Activated B cell treated with CpG ODN at 0.5 μM for 24 hours (primary cell): ENCODE measurements at regions not wholly inside any gene's neighbourhood (a gene's known extent, or its start where the extent isn't known, plus 50 kb on each side); places are given as distances from the start of the nearest gene placed in this dataset.
"Not testable (repeated sequence)": the region's sequence is repeated elsewhere in the genome, so short reads cannot be mapped to it uniquely, and the experiment has no call there.

Experiments used
- ATAC-seq: fragments of 200-7000 bp; cut with Tn5 transposase; one replicate; pipeline ENCODE4 v1.10.0; 2021; ENCODE audit warnings: low read depth, mild to moderate bottlenecking, moderate library complexity
- CTCF ChIA-PET: fragments of 350-600 bp; sonication (Branson Sonifier 250); formaldehyde crosslinking; loops from one replicate; lab custom pipeline; 2021; ENCODE audit warnings: antibody characterized with exemption; lab: Charles Lee
- POLR2A ChIA-PET: fragments of 350-600 bp; sonication (Branson Sonifier 250); formaldehyde crosslinking; loops from one replicate; lab custom pipeline; 2021; ENCODE audit warnings: antibody characterized with exemption; lab: Charles Lee
- DNase-seq: peaks from one replicate; pipeline ENCODE4 v3.0.0; 2022
- H3K27ac Mint-ChIP-seq: one replicate; pipeline ENCODE4 v1.8.0; 2020; ENCODE audit warnings: mixed read lengths
- H3K27me3 Mint-ChIP-seq: one replicate; pipeline ENCODE4 v1.8.0; 2021; ENCODE audit warnings: mixed read lengths
- H3K36me3 Mint-ChIP-seq: one replicate; pipeline ENCODE4 v1.8.0; 2021; ENCODE audit warnings: low read depth, mixed read lengths
- H3K4me1 Mint-ChIP-seq: one replicate; pipeline ENCODE4 v1.8.0; 2021; ENCODE audit warnings: mixed read lengths
- H3K4me3 Mint-ChIP-seq: one replicate; pipeline ENCODE4 v1.8.0; 2020; ENCODE audit warnings: mild to moderate bottlenecking, mixed read lengths
- H3K9me3 Mint-ChIP-seq: one replicate; pipeline ENCODE4 v1.8.0; 2020; ENCODE audit warnings: mixed read lengths
- CTCF ChIP-seq: fragments of 200-600 bp; IDR thresholded peaks from one replicate; pipeline ENCODE4 v1.8.0; 2022; ENCODE audit warnings: antibody characterized with exemption, mild to moderate bottlenecking
- intact Hi-C: fragments of 100-400 bp; cut with micrococcal nuclease; formaldehyde crosslinking; loops from one replicate; pipeline ENCODE4 v1.15.1; 2024

GRCh38 chr10:33655165-33655815 is 320.8 kb upstream of the NRP1 start:
- ATAC-seq (no peak), DNase-seq (no peak)
- ChIA-PET POLR2A (no interaction called here), CTCF (no interaction called here)
- Mint-ChIP-seq H3K27me3 (no peaks in the 10 kb centered on the region), H3K27ac (no peak overlapping the region), H3K4me3 (no peak overlapping the region), H3K36me3 (no peaks in the 10 kb centered on the region), H3K9me3 (peaks cover 11% of the 10 kb centered on the region), H3K4me1 (no peaks in the 10 kb centered on the region)
- no peak for TF ChIP-seq CTCF
- intact Hi-C loops, result no loop called here

GRCh38 chr10:33653584-33654367 is 319.3 kb upstream of the NRP1 start:
- H3K36me3 Mint-ChIP-seq, result no peaks in the 10 kb centered on the region
- DNase-seq (no peak), ATAC-seq (no peak)
- H3K9me3 Mint-ChIP-seq, result peaks cover 11% of the 10 kb centered on the region
- no peak for TF ChIP-seq CTCF
- no peak overlapping the region for H3K4me3 Mint-ChIP-seq
- no peaks in the 10 kb centered on the region for H3K27me3 Mint-ChIP-seq
- H3K4me1 Mint-ChIP-seq, result no peaks in the 10 kb centered on the region
- intact Hi-C loops, result no loop called here
- ChIA-PET CTCF (no interaction called here), POLR2A (no interaction called here)
- no peak overlapping the region for H3K27ac Mint-ChIP-seq

- no peaks in the 10 kb centered on the region for H3K4me1 Mint-ChIP-seq
- no peak overlapping the region for H3K27ac Mint-ChIP-seq
- no peak overlapping the region for H3K4me3 Mint-ChIP-seq
- POLR2A ChIA-PET, result no interaction called here
- no peaks in the 10 kb centered on the region for H3K27me3 Mint-ChIP-seq
- H3K36me3 Mint-ChIP-seq, result no peaks in the 10 kb centered on the region
- no peak for TF ChIP-seq CTCF
- intact Hi-C loops, result no loop called here
- H3K9me3 Mint-ChIP-seq, result peaks cover 14% of the 10 kb centered on the region
- no peak for ATAC-seq
- CTCF ChIA-PET, result no interaction called here
- DNase-seq, result no peak
Observed at GRCh38 chr10:33652870-33653269, 318.4 kb upstream of the NRP1 start.

- H3K27me3 Mint-ChIP-seq, POLR2A ChIA-PET, intact Hi-C loops, ATAC-seq, H3K4me1 Mint-ChIP-seq, CTCF ChIA-PET, H3K27ac Mint-ChIP-seq, DNase-seq, H3K4me3 Mint-ChIP-seq, H3K36me3 Mint-ChIP-seq: not testable (repeated sequence)
- peaks cover 14% of the 10 kb centered on the region for H3K9me3 Mint-ChIP-seq
Observed at GRCh38 chr10:33650131-33650530, 315.7 kb upstream of the NRP1 start.

- Mint-ChIP-seq H3K27me3 (no peaks in the 10 kb centered on the region), H3K36me3 (no peaks in the 10 kb centered on the region), H3K9me3 (peaks cover 6% of the 10 kb centered on the region), H3K4me1 (no peaks in the 10 kb centered on the region), H3K27ac (no peak overlapping the region), H3K4me3 (no peak overlapping the region)
- no peak for TF ChIP-seq CTCF
- ChIA-PET CTCF (no interaction called here), POLR2A (no interaction called here)
- no peak for DNase-seq
- no peak for ATAC-seq
- intact Hi-C loops, result no loop called here
Observed at GRCh38 chr10:33643042-33643441, 308.6 kb upstream of the NRP1 start.
